ENCODE measurements at regions not wholly inside any gene's neighbourhood (a gene's known extent, or its start where the extent isn't known, plus 50 kb on each side); places are given as distances from the start of the nearest gene placed in this dataset.

- Histone ChIP-seq H3K4me1 (ENCODE audit: control insufficient read depth in 1 of 2, insufficient read depth in 1 of 2, low read depth in 1 of 2, low read length in 1 of 2) (no peaks in the 10 kb centered on the region), H3K9me3 (no peaks in the 10 kb centered on the region)
These were observed 437.7 kb downstream of the IRS2 start for GRCh38 chr13:109348519-109349258.

GRCh38 chr13:109346060-109346459, 440.3 kb downstream of the IRS2 start:
- Histone ChIP-seq H3K36me3 (no peaks in the 10 kb centered on the region), H3K4me1 (ENCODE audit: control insufficient read depth in 1 of 2, insufficient read depth in 1 of 2, low read depth in 1 of 2, low read length in 1 of 2) (no peaks in the 10 kb centered on the region), H3K4me3 (ENCODE audit: low read depth in 1 of 2, low read length in 1 of 2) (no peak overlapping the region), H3K27ac (no peak overlapping the region), H3K27me3 (no peaks in the 10 kb centered on the region), H3K9me3 (no peaks in the 10 kb centered on the region)
- TF ChIP-seq CTCF (IDR thresholded peaks at IDR 0.05): no peak

More at GRCh38 chr13:109348519-109349258, 437.7 kb downstream of the IRS2 start:
- TF ChIP-seq CTCF (IDR thresholded peaks at IDR 0.05): no peak
- no peaks in the 10 kb centered on the region for H3K36me3 ChIP-seq
- no peak overlapping the region for H3K4me3 ChIP-seq (ENCODE audit: low read depth in 1 of 2, low read length in 1 of 2)
- no peaks in the 10 kb centered on the region for H3K27me3 ChIP-seq
- no peak overlapping the region for H3K27ac ChIP-seq

- no peaks in the 10 kb centered on the region for H3K27me3 ChIP-seq
- H3K9me3 ChIP-seq: no peaks in the 10 kb centered on the region
- no peaks in the 10 kb centered on the region for H3K36me3 ChIP-seq
- no peaks in the 10 kb centered on the region for H3K4me1 ChIP-seq (ENCODE audit: control insufficient read depth in 1 of 2, insufficient read depth in 1 of 2, low read depth in 1 of 2, low read length in 1 of 2)
- no peak overlapping the region for H3K27ac ChIP-seq
- no peak overlapping the region for H3K4me3 ChIP-seq (ENCODE audit: low read depth in 1 of 2, low read length in 1 of 2)
- no peak for TF ChIP-seq CTCF (IDR thresholded peaks at IDR 0.05)
These were observed 440.9 kb downstream of the IRS2 start for GRCh38 chr13:109345433-109345941.

GRCh38 chr13:109344552-109345157, 441.7 kb downstream of the IRS2 start:
- H3K9me3 ChIP-seq: no peaks in the 10 kb centered on the region
- H3K4me3 ChIP-seq (ENCODE audit: low read depth in 1 of 2, low read length in 1 of 2): no peak overlapping the region
- H3K36me3 ChIP-seq: no peaks in the 10 kb centered on the region
- no peaks in the 10 kb centered on the region for H3K27me3 ChIP-seq
- TF ChIP-seq CTCF (IDR thresholded peaks at IDR 0.05): no peak
- no peak overlapping the region for H3K27ac ChIP-seq
- no peaks in the 10 kb centered on the region for H3K4me1 ChIP-seq (ENCODE audit: control insufficient read depth in 1 of 2, insufficient read depth in 1 of 2, low read depth in 1 of 2, low read length in 1 of 2)

- Histone ChIP-seq H3K4me1 (ENCODE audit: control insufficient read depth in 1 of 2, insufficient read depth in 1 of 2, low read depth in 1 of 2, low read length in 1 of 2) (no peaks in the 10 kb centered on the region), H3K4me3 (ENCODE audit: low read depth in 1 of 2, low read length in 1 of 2) (no peak overlapping the region), H3K27ac (no peak overlapping the region), H3K27me3 (no peaks in the 10 kb centered on the region), H3K9me3 (no peaks in the 10 kb centered on the region), H3K36me3 (no peaks in the 10 kb centered on the region)
- no peak for TF ChIP-seq CTCF (IDR thresholded peaks at IDR 0.05)
These were observed 449.7 kb downstream of the IRS2 start for GRCh38 chr13:109336730-109337129.

All from neutrophil (primary cell).